HCT116 (cell line): ENCODE measurements at regions not wholly inside any gene's neighbourhood (a gene's known extent, or its start where the extent isn't known, plus 50 kb on each side); places are given as distances from the start of the nearest gene placed in this dataset.

Source experiments
- ATAC-seq: fragments of 200-7000 bp; cut with Tn5 transposase; 2 replicates; pipeline ENCODE4 v1.9.1; 2020; ENCODE audit warnings: mild to moderate bottlenecking, moderate library complexity
- BruUV-seq: library from RNA; stranded (reverse); fragments of 400-500 nt; replicated peaks from 2 replicates; lab custom pipeline; 2021; lab: Mats Ljungman, UMichigan
- CTCF ChIA-PET: fragments of 300-600 bp; sonication (Branson Sonifier 250); formaldehyde crosslinking; loops from one replicate; lab custom pipeline; 2021; ENCODE audit warnings: antibody characterized with exemption; lab: Charles Lee
- POLR2A ChIA-PET: fragments of 300-600, 350-600 bp; sonication (Branson Sonifier 250); formaldehyde crosslinking; loops from one replicate; lab custom pipeline; 2021; ENCODE audit warnings: antibody characterized with exemption; lab: Charles Lee
- RAD21 ChIA-PET, 2 experiments: fragments of 300-600 bp; sonication (Branson Sonifier 250); formaldehyde crosslinking; loops; one replicate each; lab custom pipeline; 2023; ENCODE audit warnings: low total read pairs in 2 of 2; ENCODE audit not compliant: uncharacterized antibody in 2 of 2, unreplicated experiment in 2 of 2, low non-redundant PET in 1 of 2; lab: Charles Lee
- DNase-seq: peaks from one replicate; pipeline ENCODE4 v3.0.0-alpha.2; 2010; ENCODE audit warnings: low read depth, low spot score
- H2AFZ ChIP-seq: fragments of 200-600 bp; shearing (Covaris generic), sonication (generic); 2 replicates; pipeline ENCODE4 v1.6.1; 2017; ENCODE audit warnings: low read depth, mixed run types, mixed read lengths, antibody characterized with exemption, low read length; ENCODE audit not compliant: poor library complexity, severe bottlenecking
- H3K27ac ChIP-seq: 2 replicates; pipeline ENCODE4 v1.5.1; 2012; ENCODE audit warnings: low read depth, low read length
- H3K27me3 ChIP-seq: fragments of 200-600 bp; sonication (generic); 2 replicates; pipeline ENCODE4 v1.6.1; 2016; ENCODE audit warnings: mixed run types, low read length, mixed read lengths; ENCODE audit not compliant: insufficient read depth
- H3K36me3 ChIP-seq, 2 experiments: fragments of 200-500 bp in 1 of 2; fragments of 200-600 bp in 1 of 2; sonication (Bioruptor generic) in 1 of 2; sonication (generic) in 1 of 2; 2 replicates each; pipeline versions ENCODE4 v1.5.1 to v1.6.1; 2014 to 2016; ENCODE audit warnings: low read length in 2 of 2, inconsistent platforms in 1 of 2, mixed read lengths in 1 of 2, mixed run types in 1 of 2; ENCODE audit not compliant: insufficient read depth in 2 of 2, control insufficient read depth in 1 of 2
- H3K4me1 ChIP-seq, 2 experiments: fragments of 200-600 bp in 1 of 2; sonication (generic) in 1 of 2; 2 replicates each; pipeline versions ENCODE4 v1.5.1 to v1.6.1; 2012 to 2017; ENCODE audit warnings: low read length in 2 of 2, inconsistent platforms in 1 of 2, mild to moderate bottlenecking in 1 of 2, mixed read lengths in 1 of 2, mixed run types in 1 of 2, moderate library complexity in 1 of 2; ENCODE audit not compliant: insufficient read depth in 2 of 2, control insufficient read depth in 1 of 2
- H3K4me2 ChIP-seq: fragments of 200-600 bp; sonication (generic); 2 replicates; pipeline ENCODE4 v1.6.1; 2017; ENCODE audit warnings: mixed run types, low read length, mixed read lengths
- H3K4me3 ChIP-seq, 2 experiments: fragments of 200-600 bp in 1 of 2; sonication (generic) in 1 of 2; replicated peaks in 1 of 2; 2 replicates each; pipeline ENCODE4 v1.5.1; 2011 to 2016; ENCODE audit warnings: low read length in 2 of 2, control low read depth in 1 of 2, low read depth in 1 of 2, mild to moderate bottlenecking in 1 of 2, mixed read lengths in 1 of 2, mixed run types in 1 of 2
- H3K79me2 ChIP-seq: fragments of 200-600 bp; sonication (generic); 2 replicates; pipeline ENCODE4 v1.6.1; 2017; ENCODE audit warnings: mild to moderate bottlenecking, mixed run types, low read length, moderate library complexity, mixed read lengths; ENCODE audit not compliant: insufficient read depth
- H3K9ac ChIP-seq: fragments of 200-600 bp; sonication (generic); 2 replicates; pipeline ENCODE4 v1.6.1; 2016; ENCODE audit warnings: low read length, mixed read lengths
- H3K9me2 ChIP-seq: fragments of 200-600 bp; sonication (generic), shearing (Covaris generic); 2 replicates; pipeline ENCODE4 v1.6.1; 2017; ENCODE audit warnings: mixed run types, mild to moderate bottlenecking, moderate library complexity; ENCODE audit not compliant: insufficient read depth
- H3K9me3 ChIP-seq, 2 experiments: fragments of 200-500 bp in 1 of 2; fragments of 200-600 bp in 1 of 2; sonication (Bioruptor generic) in 1 of 2; sonication (generic) in 1 of 2; 2 replicates each; pipeline ENCODE4 v1.6.1; 2014 to 2017; ENCODE audit warnings: low read length in 2 of 2, mixed read lengths in 2 of 2, inconsistent platforms in 1 of 2, low read depth in 1 of 2, mild to moderate bottlenecking in 1 of 2, mixed run types in 1 of 2, moderate library complexity in 1 of 2; ENCODE audit not compliant: control insufficient read depth in 1 of 2, insufficient read depth in 1 of 2
- H4K20me1 ChIP-seq: fragments of 200-600 bp; sonication (generic), shearing (Covaris generic); 2 replicates; pipeline ENCODE4 v1.6.1; 2017; ENCODE audit warnings: mixed run types, mild to moderate bottlenecking, moderate library complexity; ENCODE audit not compliant: insufficient read depth
- ATF3 ChIP-seq: IDR thresholded peaks from 2 replicates; pipeline ENCODE4 v1.6.1; 2012
- CEBPB ChIP-seq: IDR thresholded peaks from 2 replicates; pipeline ENCODE4 v1.6.1; 2012; ENCODE audit warnings: low read depth
- ELF1 ChIP-seq: IDR thresholded peaks from 2 replicates; pipeline ENCODE4 v1.6.1; 2012; ENCODE audit warnings: low read depth, borderline replicate concordance
- EZH2 ChIP-seq: fragments of 200-600 bp; sonication (generic); IDR thresholded peaks from 2 replicates; pipeline ENCODE4 v1.6.1; 2017; ENCODE audit warnings: antibody characterized with exemption, mixed run types
- EZH2phosphoT487 ChIP-seq: fragments of 200-600 bp; IDR thresholded peaks from 2 replicates; pipeline ENCODE4 v1.6.1; 2018; ENCODE audit warnings: antibody characterized with exemption, borderline replicate concordance
- JUND ChIP-seq: IDR thresholded peaks from 2 replicates; pipeline ENCODE4 v1.6.1; 2012
- MAX ChIP-seq: IDR thresholded peaks from 2 replicates; pipeline ENCODE4 v1.6.1; 2012
- POLR2A ChIP-seq: IDR thresholded peaks from 2 replicates; pipeline ENCODE4 v1.7.0; 2011; ENCODE audit warnings: borderline replicate concordance; ENCODE audit not compliant: insufficient read depth, insufficient read length; ENCODE audit errors: extremely low read depth
- POLR2AphosphoS5 ChIP-seq: IDR thresholded peaks from 2 replicates; pipeline ENCODE4 v1.6.1; 2011; ENCODE audit warnings: mild to moderate bottlenecking, low read depth, low read length, moderate library complexity
- RAD21 ChIP-seq: IDR thresholded peaks from 2 replicates; pipeline ENCODE4 v1.6.1; 2012; ENCODE audit warnings: low read depth, mild to moderate bottlenecking
- REST ChIP-seq: IDR thresholded peaks from 2 replicates; pipeline ENCODE4 v1.6.1; 2012; ENCODE audit warnings: low read depth
- SP1 ChIP-seq: IDR thresholded peaks from 2 replicates; pipeline ENCODE4 v1.6.1; 2012; ENCODE audit warnings: low read depth
- ZBTB33 ChIP-seq: IDR thresholded peaks from 2 replicates; pipeline ENCODE4 v1.6.1; 2011; ENCODE audit warnings: mild to moderate bottlenecking, low read length, moderate library complexity; ENCODE audit not compliant: insufficient replicate concordance; ENCODE audit errors: extremely low read depth
- intact Hi-C: fragments of 100-400 bp; cut with micrococcal nuclease; formaldehyde crosslinking; loops from 2 replicates; pipeline ENCODE4 v1.10.0; 2022

- ChIA-PET POLR2A (no interaction called here), CTCF (no interaction called here), RAD21 (no interaction called here)
- DNase-seq (no peak), ATAC-seq (no peak)
- BruUV-seq = no TSS peak
- Histone ChIP-seq H3K4me3 (no peak overlapping the region), H4K20me1 (no peaks in the 10 kb centered on the region), H3K79me2 (no peaks in the 10 kb centered on the region), H3K27ac (no peak overlapping the region), H3K36me3 (no peaks in the 10 kb centered on the region), H3K9ac (no peak overlapping the region), H3K4me1 (no peaks in the 10 kb centered on the region), H3K27me3 (no peaks in the 10 kb centered on the region), H3K4me2 (no peak overlapping the region), H3K9me2 (no peaks in the 10 kb centered on the region), H3K9me3 (peaks cover 0 to 3% of the 10 kb centered on the region in 2 experiments; a peak in 1 of 4 replicates), H2AFZ (no peak overlapping the region)
- intact Hi-C loops = no loop called here
- TF ChIP-seq ZBTB33 = no peak
- no peak for TF ChIP-seq EZH2
- TF ChIP-seq RAD21 = no peak
- TF ChIP-seq CEBPB = no peak
- TF ChIP-seq ELF1 = no peak
- TF ChIP-seq JUND = no peak
- no peak for TF ChIP-seq REST
- no peak for TF ChIP-seq POLR2A
- TF ChIP-seq ATF3 = no peak
- no peak for TF ChIP-seq SP1
- TF ChIP-seq EZH2phosphoT487 = no peak
- TF ChIP-seq POLR2AphosphoS5 = no peak
- no peak for TF ChIP-seq MAX
These were observed 1362.1 kb upstream of the ATXN8OS start for GRCh38 chr13:68745502-68745901.
